Ishikawa (cell line): ENCODE measurements at regions not wholly inside any gene's neighbourhood (a gene's known extent, or its start where the extent isn't known, plus 50 kb on each side); places are given as distances from the start of the nearest gene placed in this dataset.

Experiments used
- CEBPB ChIP-seq: IDR thresholded peaks from 2 replicates; pipeline ENCODE4 v1.6.1; 2012
- CREB1 ChIP-seq: IDR thresholded peaks from 2 replicates; pipeline ENCODE4 v1.6.1; 2012; ENCODE audit warnings: low read depth
- EGR1 ChIP-seq: IDR thresholded peaks from 2 replicates; pipeline ENCODE4 v1.6.1; 2012
- FOXM1 ChIP-seq: IDR thresholded peaks from 2 replicates; pipeline ENCODE4 v1.6.1; 2012; ENCODE audit warnings: low read depth, borderline replicate concordance
- MAX ChIP-seq: IDR thresholded peaks from 2 replicates; pipeline ENCODE4 v1.6.1; 2012
- NFIC ChIP-seq: IDR thresholded peaks from 2 replicates; pipeline ENCODE4 v1.6.1; 2012
- RAD21 ChIP-seq: IDR thresholded peaks from 2 replicates; pipeline ENCODE4 v1.6.1; 2012; ENCODE audit warnings: low read depth
- REST ChIP-seq: IDR thresholded peaks from 2 replicates; pipeline ENCODE4 v1.6.1; 2012; ENCODE audit warnings: low read depth, mild to moderate bottlenecking
- TAF1 ChIP-seq: IDR thresholded peaks from 2 replicates; pipeline ENCODE4 v1.6.1; 2012; ENCODE audit warnings: low read depth, mild to moderate bottlenecking
- TCF12 ChIP-seq: IDR thresholded peaks from 2 replicates; pipeline ENCODE4 v1.6.1; 2012; ENCODE audit warnings: low read depth
- TEAD4 ChIP-seq: IDR thresholded peaks from 2 replicates; pipeline ENCODE4 v1.6.1; 2012
- YY1 ChIP-seq: IDR thresholded peaks from 2 replicates; pipeline ENCODE4 v1.6.1; 2012; ENCODE audit warnings: low read depth
- TF ChIP-seq, protein P1 (sequence below): IDR thresholded peaks from 2 replicates; pipeline ENCODE4 v1.6.1; 2012

GRCh38 chr10:120799849-120800248, 51.3 kb upstream of the WDR11 start:
- TF ChIP-seq FOXM1, result no peak
- no peak for TF ChIP-seq EGR1
- TF ChIP-seq TAF1, result no peak
- no peak for TF ChIP-seq TCF12

DNA sequence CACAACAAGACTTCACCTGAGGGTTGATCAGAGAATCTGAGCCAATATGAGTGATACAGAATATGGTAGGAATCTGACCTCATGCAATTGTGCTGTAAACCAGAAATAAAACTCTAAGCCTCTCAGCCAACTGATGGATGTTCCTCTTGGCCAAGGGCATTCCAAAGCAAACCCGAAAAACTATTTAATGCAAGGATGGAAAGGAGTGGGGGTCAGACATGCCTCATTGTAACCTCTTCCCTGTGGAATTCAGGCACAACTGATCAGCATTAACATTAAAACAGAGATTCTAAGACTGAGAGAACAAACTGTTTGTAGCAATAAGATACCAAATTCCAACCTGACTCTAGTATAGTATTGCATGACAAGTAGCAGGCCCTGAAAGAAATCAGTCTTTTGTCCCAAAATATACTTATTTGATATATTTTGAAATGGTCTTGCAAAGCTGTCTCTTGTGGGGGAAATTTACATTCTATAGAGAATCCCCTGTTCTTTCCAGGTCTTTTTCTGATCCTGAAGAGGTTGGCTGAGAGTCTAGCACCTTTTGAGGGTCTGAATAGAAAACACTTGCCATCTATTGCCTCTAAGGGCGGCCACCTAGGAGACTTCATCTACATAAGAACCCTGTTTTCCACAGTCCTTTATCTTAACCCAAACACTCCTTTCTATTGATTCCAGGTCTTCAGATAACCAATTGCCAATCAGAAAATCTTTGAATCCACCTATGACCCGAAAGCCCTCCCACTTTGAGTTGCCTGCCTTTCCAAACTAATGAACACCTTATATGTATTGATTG, 50.4 kb upstream of the WDR11 start:
- no peak for TF ChIP-seq YY1
- no peak for TF ChIP-seq RAD21
- TF ChIP-seq EGR1, result no peak
- TF ChIP-seq MAX, result no peak
- TF ChIP-seq TEAD4, result no peak
- TF ChIP-seq, protein P1, sequence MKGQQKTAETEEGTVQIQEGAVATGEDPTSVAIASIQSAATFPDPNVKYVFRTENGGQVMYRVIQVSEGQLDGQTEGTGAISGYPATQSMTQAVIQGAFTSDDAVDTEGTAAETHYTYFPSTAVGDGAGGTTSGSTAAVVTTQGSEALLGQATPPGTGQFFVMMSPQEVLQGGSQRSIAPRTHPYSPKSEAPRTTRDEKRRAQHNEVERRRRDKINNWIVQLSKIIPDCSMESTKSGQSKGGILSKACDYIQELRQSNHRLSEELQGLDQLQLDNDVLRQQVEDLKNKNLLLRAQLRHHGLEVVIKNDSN, result no peak
- no peak for TF ChIP-seq REST
- TF ChIP-seq CEBPB, result no peak
- no peak for TF ChIP-seq CREB1
- no peak for TF ChIP-seq TAF1
- TF ChIP-seq NFIC, result no peak
- TF ChIP-seq FOXM1, result no peak
